ENCODE measurements at regions not wholly inside any gene's neighbourhood (a gene's known extent, or its start where the extent isn't known, plus 50 kb on each side); places are given as distances from the start of the nearest gene placed in this dataset.

DNA sequence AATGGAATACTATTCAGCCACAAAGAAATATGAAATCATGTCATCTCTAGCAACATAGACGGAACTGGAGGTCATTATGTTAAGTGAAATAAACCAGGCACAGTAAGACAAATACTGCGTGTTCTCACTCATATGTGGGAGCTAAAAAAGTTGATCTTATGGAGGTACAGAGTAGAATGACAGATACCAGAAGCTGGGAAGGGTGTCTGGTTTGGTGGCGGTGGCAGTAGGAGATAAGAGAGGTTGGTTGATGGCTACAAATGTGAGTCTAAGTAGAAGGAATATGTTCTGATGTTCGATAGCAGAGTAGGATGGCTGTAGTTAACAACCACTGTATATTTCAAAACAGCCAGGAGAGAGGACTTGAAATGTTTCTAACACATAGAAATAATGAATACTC lies 121.6 kb downstream of the PLPPR4 start:
- TF ChIP-seq, protein P1, sequence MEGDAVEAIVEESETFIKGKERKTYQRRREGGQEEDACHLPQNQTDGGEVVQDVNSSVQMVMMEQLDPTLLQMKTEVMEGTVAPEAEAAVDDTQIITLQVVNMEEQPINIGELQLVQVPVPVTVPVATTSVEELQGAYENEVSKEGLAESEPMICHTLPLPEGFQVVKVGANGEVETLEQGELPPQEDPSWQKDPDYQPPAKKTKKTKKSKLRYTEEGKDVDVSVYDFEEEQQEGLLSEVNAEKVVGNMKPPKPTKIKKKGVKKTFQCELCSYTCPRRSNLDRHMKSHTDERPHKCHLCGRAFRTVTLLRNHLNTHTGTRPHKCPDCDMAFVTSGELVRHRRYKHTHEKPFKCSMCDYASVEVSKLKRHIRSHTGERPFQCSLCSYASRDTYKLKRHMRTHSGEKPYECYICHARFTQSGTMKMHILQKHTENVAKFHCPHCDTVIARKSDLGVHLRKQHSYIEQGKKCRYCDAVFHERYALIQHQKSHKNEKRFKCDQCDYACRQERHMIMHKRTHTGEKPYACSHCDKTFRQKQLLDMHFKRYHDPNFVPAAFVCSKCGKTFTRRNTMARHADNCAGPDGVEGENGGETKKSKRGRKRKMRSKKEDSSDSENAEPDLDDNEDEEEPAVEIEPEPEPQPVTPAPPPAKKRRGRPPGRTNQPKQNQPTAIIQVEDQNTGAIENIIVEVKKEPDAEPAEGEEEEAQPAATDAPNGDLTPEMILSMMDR (IDR thresholded peaks at IDR 0.05), result no peak
- TF ChIP-seq POLR2A (IDR thresholded peaks at IDR 0.05) (no peak), POLR2AphosphoS5 (IDR thresholded peaks at IDR 0.05) (no peak)
